ENCODE measurements at regions not wholly inside any gene's neighbourhood (a gene's known extent, or its start where the extent isn't known, plus 50 kb on each side); places are given as distances from the start of the nearest gene placed in this dataset.

DNA sequence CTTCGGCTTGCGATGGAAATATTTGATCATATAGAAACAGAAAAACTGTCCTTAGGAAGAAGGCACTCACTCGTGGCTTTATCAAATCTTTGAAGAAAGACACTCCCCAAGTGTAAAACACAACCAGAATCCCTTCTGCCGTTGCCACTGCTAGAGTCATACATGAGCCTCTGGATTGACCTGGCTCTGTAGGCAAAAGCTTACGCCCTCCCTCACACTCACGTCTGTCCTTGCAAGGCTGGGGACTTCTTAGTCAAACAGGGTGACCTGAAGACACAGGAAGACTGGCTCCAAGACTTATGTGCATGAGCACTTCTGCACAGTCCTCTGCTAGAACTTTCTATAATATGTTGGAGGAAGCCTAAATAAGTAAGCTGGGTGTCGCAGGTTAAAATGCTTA lies 135.4 kb upstream of the MDFIC start:
- no peaks in the 10 kb centered on the region for H3K9me3 ChIP-seq (ENCODE audit: insufficient read depth, low read depth, low read length)
- H3K4me3 ChIP-seq (ENCODE audit: low read length): no peak overlapping the region

DNA sequence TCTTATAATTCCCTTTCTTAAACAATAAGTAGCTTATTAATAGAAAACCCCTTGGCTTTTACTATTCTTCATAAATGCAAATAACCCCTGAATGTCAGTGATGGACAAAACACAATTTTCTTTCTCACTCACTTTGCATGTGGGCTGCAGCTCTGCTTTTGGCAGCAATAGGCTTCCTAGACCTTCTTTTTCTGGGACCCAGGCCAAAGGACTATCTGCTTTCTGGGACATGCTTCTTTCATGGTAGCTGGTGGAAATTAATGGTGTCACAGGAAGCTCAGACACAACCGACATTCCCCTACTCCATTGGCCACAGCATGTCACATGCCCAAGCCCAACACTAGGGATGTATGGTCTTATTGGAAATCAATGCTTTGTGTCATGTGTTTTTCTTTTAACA lies 134.3 kb upstream of the MDFIC start:
- H3K27ac ChIP-seq (ENCODE audit: low read length): no peak overlapping the region
- no peaks in the 10 kb centered on the region for H3K4me1 ChIP-seq (ENCODE audit: insufficient read depth, low read length)
- H3K9ac ChIP-seq (ENCODE audit: low read depth, low read length): no peak overlapping the region
- no peak overlapping the region for H3K4me3 ChIP-seq (ENCODE audit: low read length)
- no peaks in the 10 kb centered on the region for H3K9me3 ChIP-seq (ENCODE audit: insufficient read depth, low read depth, low read length)
- no peaks in the 10 kb centered on the region for H3K36me3 ChIP-seq (ENCODE audit: insufficient read depth, low read depth, low read length)
- H3K27me3 ChIP-seq (ENCODE audit: insufficient read depth, low read length): no peaks in the 10 kb centered on the region

More for the DNA sequence above, 135.4 kb upstream of the MDFIC start:
- Histone ChIP-seq H3K27ac (ENCODE audit: low read length) (no peak overlapping the region), H3K4me1 (ENCODE audit: insufficient read depth, low read length) (no peaks in the 10 kb centered on the region), H3K27me3 (ENCODE audit: insufficient read depth, low read length) (no peaks in the 10 kb centered on the region), H3K9ac (ENCODE audit: low read depth, low read length) (no peak overlapping the region), H3K36me3 (ENCODE audit: insufficient read depth, low read depth, low read length) (no peaks in the 10 kb centered on the region)

DNA sequence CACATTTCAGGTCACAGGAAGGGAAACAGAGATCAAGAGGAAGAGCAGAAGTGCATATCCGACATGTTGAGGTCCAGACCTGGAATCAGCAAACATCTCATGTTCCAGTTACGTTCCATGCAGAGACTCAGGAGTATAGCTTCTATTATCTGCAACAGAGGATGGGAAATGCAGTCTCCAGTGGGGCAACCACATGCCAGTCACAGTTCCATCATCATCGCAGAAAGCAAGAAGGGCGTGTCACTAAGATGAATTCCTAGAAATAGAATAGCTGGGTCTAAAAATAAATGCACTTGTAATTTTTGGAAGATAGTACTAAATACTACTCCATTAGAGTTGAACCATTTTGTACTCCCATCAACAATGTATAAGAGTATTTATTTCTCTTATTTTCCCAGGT lies 133.2 kb upstream of the MDFIC start:
- no peak overlapping the region for H3K4me3 ChIP-seq (ENCODE audit: low read length)
- no peaks in the 10 kb centered on the region for H3K36me3 ChIP-seq (ENCODE audit: insufficient read depth, low read depth, low read length)
- H3K9ac ChIP-seq (ENCODE audit: low read depth, low read length): no peak overlapping the region
- H3K4me1 ChIP-seq (ENCODE audit: insufficient read depth, low read length): no peaks in the 10 kb centered on the region
- no peaks in the 10 kb centered on the region for H3K27me3 ChIP-seq (ENCODE audit: insufficient read depth, low read length)
- no peak overlapping the region for H3K27ac ChIP-seq (ENCODE audit: low read length)
- H3K9me3 ChIP-seq (ENCODE audit: insufficient read depth, low read depth, low read length): no peaks in the 10 kb centered on the region

DNA sequence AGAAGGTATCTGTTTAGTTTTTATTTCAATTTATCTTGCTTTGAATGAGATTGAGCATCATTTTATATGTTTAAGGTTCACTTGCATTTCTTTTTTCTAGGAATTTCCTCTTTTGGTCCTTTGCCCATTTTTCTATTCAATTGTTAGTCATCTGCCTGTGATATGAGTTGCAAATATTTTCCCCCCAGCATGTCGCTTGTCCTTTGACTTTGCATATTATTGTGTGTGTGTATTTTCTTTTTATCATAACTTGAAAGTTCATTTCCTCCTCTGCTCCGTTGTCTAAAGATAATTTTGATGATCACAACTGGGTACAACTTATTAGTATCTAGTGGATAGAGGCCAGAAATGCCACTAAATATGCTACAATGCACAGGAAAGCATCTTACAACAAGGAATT lies 132.7 kb upstream of the MDFIC start:
- Histone ChIP-seq H3K9me3 (ENCODE audit: insufficient read depth, low read depth, low read length) (no peaks in the 10 kb centered on the region), H3K27me3 (ENCODE audit: insufficient read depth, low read length) (no peaks in the 10 kb centered on the region), H3K4me1 (ENCODE audit: insufficient read depth, low read length) (no peaks in the 10 kb centered on the region), H3K4me3 (ENCODE audit: low read length) (no peak overlapping the region), H3K36me3 (ENCODE audit: insufficient read depth, low read depth, low read length) (no peaks in the 10 kb centered on the region), H3K27ac (ENCODE audit: low read length) (no peak overlapping the region), H3K9ac (ENCODE audit: low read depth, low read length) (no peak overlapping the region)

DNA sequence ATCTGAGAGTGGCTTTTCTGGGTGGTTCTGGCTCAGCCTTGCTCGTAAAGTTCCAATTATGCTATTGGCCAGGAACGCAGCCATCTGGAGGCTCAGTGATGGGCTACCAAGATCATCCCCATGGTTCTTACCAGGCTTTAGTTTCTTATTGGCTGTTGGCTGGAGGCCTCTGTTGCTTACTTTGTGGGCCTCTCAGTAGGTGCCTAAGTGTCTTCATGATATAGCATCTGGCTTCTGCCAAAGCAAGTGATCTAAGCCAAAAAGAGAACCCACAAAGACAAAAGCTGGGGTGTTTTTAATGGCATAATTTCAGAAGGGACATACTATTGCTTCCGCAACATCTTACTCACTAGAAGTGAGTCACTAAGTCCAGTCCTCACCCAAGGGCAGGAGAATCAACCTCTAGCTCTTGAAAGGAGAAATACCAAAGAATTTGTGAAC lies 132.0 kb upstream of the MDFIC start:
- H3K27ac ChIP-seq (ENCODE audit: low read length): no peak overlapping the region
- H3K4me1 ChIP-seq (ENCODE audit: insufficient read depth, low read length): no peaks in the 10 kb centered on the region
- no peaks in the 10 kb centered on the region for H3K9me3 ChIP-seq (ENCODE audit: insufficient read depth, low read depth, low read length)
- H3K4me3 ChIP-seq (ENCODE audit: low read length): no peak overlapping the region
- H3K27me3 ChIP-seq (ENCODE audit: insufficient read depth, low read length): no peaks in the 10 kb centered on the region
- no peaks in the 10 kb centered on the region for H3K36me3 ChIP-seq (ENCODE audit: insufficient read depth, low read depth, low read length)
- no peak overlapping the region for H3K9ac ChIP-seq (ENCODE audit: low read depth, low read length)

DNA sequence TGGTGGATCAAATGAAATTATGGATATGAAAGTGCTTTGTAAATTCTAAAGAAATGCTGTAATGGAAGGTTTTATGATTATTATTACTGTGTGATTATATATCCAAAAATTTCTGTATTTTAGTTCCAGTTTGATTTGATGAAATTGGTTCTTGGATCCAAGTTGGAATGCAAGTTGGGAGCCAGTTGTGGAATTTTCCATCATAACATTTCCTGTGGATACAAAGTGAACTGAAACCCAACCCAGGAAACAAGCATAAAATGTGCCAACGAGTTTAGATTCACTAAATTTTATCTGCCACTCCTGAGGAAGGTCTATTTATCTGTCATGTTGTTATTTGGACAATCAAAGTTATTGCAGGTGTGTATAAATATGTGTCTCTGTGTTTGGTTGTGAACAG lies 131.4 kb upstream of the MDFIC start:
- no peaks in the 10 kb centered on the region for H3K9me3 ChIP-seq (ENCODE audit: insufficient read depth, low read depth, low read length)
- no peak overlapping the region for H3K27ac ChIP-seq (ENCODE audit: low read length)
- H3K9ac ChIP-seq (ENCODE audit: low read depth, low read length): no peak overlapping the region
- no peaks in the 10 kb centered on the region for H3K4me1 ChIP-seq (ENCODE audit: insufficient read depth, low read length)
- no peaks in the 10 kb centered on the region for H3K36me3 ChIP-seq (ENCODE audit: insufficient read depth, low read depth, low read length)
- H3K4me3 ChIP-seq (ENCODE audit: low read length): no peak overlapping the region
- no peaks in the 10 kb centered on the region for H3K27me3 ChIP-seq (ENCODE audit: insufficient read depth, low read length)

DNA sequence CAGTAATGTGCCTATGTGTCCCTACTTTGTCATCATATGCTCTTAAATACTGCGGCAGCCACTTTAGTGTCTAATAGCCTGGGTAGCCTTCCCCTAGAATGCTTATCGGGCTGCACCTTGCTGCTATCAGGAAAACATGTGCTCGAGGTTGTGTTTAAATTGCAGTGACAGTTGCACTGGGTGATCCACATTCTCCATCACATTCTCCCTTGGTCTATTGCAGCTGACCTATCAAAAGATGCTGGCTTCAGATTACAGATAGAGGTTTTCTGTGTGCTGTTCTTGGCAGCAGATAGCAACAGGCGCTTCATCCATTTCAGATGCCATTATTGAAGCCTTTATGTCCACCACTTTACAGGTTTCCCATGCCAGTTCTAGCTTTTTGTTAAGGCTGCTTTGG lies 130.1 kb upstream of the MDFIC start:
- Histone ChIP-seq H3K9me3 (ENCODE audit: insufficient read depth, low read depth, low read length) (no peaks in the 10 kb centered on the region), H3K27ac (ENCODE audit: low read length) (no peak overlapping the region), H3K4me3 (ENCODE audit: low read length) (no peak overlapping the region), H3K4me1 (ENCODE audit: insufficient read depth, low read length) (no peaks in the 10 kb centered on the region), H3K9ac (ENCODE audit: low read depth, low read length) (no peak overlapping the region), H3K27me3 (ENCODE audit: insufficient read depth, low read length) (no peaks in the 10 kb centered on the region), H3K36me3 (ENCODE audit: insufficient read depth, low read depth, low read length) (no peaks in the 10 kb centered on the region)

DNA sequence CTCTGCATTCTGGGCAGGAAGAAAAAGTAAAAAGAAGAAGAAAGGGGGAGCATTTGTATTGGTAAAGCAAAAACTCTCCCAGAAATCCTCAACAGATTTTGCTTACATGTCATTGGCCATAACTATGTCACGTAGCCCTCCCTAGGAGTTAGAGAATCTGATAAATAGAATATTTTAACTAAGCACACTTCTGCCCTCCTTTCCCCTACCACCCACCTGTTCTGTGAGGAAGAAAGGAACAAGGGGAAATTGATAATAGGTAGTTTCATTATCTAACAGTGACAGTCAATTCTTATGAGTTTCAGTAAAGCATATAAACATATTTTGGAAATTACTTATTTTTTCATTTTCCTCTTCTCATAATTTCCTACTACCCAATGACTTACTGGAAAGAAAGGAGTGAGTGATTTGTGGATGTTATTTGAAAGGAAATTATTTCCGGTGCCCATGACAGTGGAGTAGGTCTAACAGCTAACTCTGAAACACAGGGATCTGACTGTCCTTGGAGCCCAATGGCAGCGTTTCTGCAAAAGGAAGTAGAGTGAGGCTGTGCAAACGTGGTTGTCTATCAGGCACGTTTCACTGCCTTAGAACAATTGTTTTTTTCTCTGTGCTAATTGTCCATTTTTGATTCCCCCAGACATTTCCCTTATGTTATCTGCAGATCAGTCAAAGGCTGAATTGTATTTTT lies 128.6 kb upstream of the MDFIC start:
- Histone ChIP-seq H3K36me3 (ENCODE audit: insufficient read depth, low read depth, low read length) (no peaks in the 10 kb centered on the region), H3K9ac (ENCODE audit: low read depth, low read length) (no peak overlapping the region), H3K9me3 (ENCODE audit: insufficient read depth, low read depth, low read length) (no peaks in the 10 kb centered on the region), H3K27ac (ENCODE audit: low read length) (no peak overlapping the region), H3K4me1 (ENCODE audit: insufficient read depth, low read length) (no peaks in the 10 kb centered on the region), H3K4me3 (ENCODE audit: low read length) (no peak overlapping the region), H3K27me3 (ENCODE audit: insufficient read depth, low read length) (no peaks in the 10 kb centered on the region)

DNA sequence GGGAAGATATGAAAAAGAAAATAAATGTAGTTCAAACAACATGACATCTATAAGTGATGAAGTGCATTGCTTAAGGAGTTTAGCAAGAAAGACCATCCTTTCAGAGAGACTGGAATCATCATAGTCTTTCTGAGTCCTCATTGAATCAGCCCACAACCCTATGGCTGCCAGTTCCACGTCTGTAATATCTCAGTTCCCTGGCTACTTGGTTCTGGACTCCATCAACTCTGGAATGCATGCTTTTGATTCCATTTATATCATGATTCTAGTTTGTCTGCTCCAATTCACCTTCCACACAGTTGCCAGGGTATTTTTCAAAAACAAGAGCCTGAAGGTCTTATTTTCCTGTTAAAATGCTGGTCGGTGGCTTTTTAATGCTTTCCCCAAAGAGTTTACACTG lies 126.4 kb upstream of the MDFIC start:
- H3K9me3 ChIP-seq (ENCODE audit: insufficient read depth, low read depth, low read length): no peaks in the 10 kb centered on the region
- no peaks in the 10 kb centered on the region for H3K4me1 ChIP-seq (ENCODE audit: insufficient read depth, low read length)
- no peaks in the 10 kb centered on the region for H3K27me3 ChIP-seq (ENCODE audit: insufficient read depth, low read length)
- no peak overlapping the region for H3K27ac ChIP-seq (ENCODE audit: low read length)
- no peak overlapping the region for H3K9ac ChIP-seq (ENCODE audit: low read depth, low read length)
- no peak overlapping the region for H3K4me3 ChIP-seq (ENCODE audit: low read length)
- H3K36me3 ChIP-seq (ENCODE audit: insufficient read depth, low read depth, low read length): no peaks in the 10 kb centered on the region

DNA sequence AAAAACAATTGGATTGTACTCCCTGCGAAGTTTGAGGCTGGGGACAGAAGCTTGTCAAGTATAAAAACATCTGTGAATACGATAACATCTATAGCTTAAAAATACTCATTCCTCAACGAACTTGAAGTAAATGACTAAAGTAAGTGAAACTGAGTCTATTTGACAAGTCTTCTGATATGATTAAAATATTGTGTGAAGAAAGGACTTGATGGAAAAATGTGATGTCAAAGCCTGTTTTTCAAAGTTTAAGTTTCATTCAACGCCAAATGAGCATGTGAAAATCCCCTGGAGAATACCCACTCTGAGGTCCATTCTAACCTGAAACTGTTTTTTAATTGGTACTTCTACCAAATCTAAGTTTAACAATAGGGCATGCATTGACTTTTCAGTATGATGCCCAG lies 122.3 kb upstream of the MDFIC start:
- Histone ChIP-seq H3K4me1 (ENCODE audit: insufficient read depth, low read length) (no peaks in the 10 kb centered on the region), H3K27me3 (ENCODE audit: insufficient read depth, low read length) (no peaks in the 10 kb centered on the region), H3K36me3 (ENCODE audit: insufficient read depth, low read depth, low read length) (no peaks in the 10 kb centered on the region), H3K9me3 (ENCODE audit: insufficient read depth, low read depth, low read length) (no peaks in the 10 kb centered on the region), H3K4me3 (ENCODE audit: low read length) (no peak overlapping the region), H3K9ac (ENCODE audit: low read depth, low read length) (no peak overlapping the region), H3K27ac (ENCODE audit: low read length) (no peak overlapping the region)

DNA sequence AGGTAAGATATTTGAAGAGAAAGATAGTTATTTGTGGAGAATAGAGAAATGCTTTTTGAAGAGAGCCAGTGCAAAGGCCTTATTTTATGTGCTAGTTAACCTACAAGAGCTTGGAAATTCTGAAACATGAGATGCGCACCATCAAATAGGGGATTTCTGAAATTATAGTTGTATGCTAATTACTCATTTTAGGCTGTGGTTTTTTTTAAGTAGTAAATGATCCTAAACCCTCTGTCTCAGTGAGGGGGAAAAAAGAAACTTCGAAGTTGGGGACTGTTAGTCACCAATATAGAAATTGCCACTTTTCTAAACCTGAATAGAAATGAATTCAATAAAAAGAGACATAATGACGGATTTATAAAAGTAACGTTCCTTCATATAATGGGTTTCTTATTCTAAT lies 119.3 kb upstream of the MDFIC start:
- Histone ChIP-seq H3K9me3 (ENCODE audit: insufficient read depth, low read depth, low read length) (no peaks in the 10 kb centered on the region), H3K9ac (ENCODE audit: low read depth, low read length) (no peak overlapping the region), H3K27ac (ENCODE audit: low read length) (no peak overlapping the region), H3K36me3 (ENCODE audit: insufficient read depth, low read depth, low read length) (no peaks in the 10 kb centered on the region), H3K4me1 (ENCODE audit: insufficient read depth, low read length) (no peaks in the 10 kb centered on the region), H3K27me3 (ENCODE audit: insufficient read depth, low read length) (no peaks in the 10 kb centered on the region), H3K4me3 (ENCODE audit: low read length) (no peak overlapping the region)

DNA sequence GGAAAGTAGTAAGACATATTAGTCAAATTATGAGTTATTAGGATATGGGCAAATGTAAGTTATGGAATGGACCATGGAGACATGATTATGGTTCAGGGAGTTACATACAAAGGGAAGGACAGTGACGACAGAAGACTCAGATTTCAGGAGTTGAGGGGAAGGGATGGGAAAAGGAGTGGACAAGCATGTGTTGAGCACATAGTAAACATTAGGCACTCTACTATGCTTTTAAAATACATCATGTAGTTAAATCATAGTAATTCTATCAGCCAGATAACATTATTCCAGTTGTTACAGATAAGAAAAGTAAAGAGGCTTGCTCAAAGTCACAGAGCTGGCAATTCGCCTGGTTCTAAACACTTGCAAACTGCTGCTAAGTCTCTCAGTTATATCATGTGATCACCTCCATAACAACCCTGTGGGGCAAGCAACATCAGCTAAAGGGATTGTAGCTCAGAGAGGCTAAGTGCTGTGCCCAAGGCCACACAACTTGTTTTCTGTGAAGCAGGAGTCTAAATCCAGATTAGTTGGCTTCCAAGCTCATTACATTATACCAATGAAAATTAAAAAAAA lies 115.2 kb upstream of the MDFIC start:
- H3K27ac ChIP-seq (ENCODE audit: low read length): no peak overlapping the region

More for the DNA sequence above, 115.2 kb upstream of the MDFIC start:
- Histone ChIP-seq H3K9me3 (ENCODE audit: insufficient read depth, low read depth, low read length) (no peaks in the 10 kb centered on the region), H3K36me3 (ENCODE audit: insufficient read depth, low read depth, low read length) (no peaks in the 10 kb centered on the region), H3K9ac (ENCODE audit: low read depth, low read length) (no peak overlapping the region), H3K4me1 (ENCODE audit: insufficient read depth, low read length) (no peaks in the 10 kb centered on the region), H3K4me3 (ENCODE audit: low read length) (no peak overlapping the region), H3K27me3 (ENCODE audit: insufficient read depth, low read length) (no peaks in the 10 kb centered on the region)

Measured in iPS-20b (cell line).